HL-60 (cell line): ENCODE measurements at regions not wholly inside any gene's neighbourhood (a gene's known extent, or its start where the extent isn't known, plus 50 kb on each side); places are given as distances from the start of the nearest gene placed in this dataset.
"Not testable (repeated sequence)": the region's sequence is repeated elsewhere in the genome, so short reads cannot be mapped to it uniquely, and the experiment has no call there.

Experiments
- DNase-seq, 2 experiments: peaks; one replicate each; pipeline ENCODE4 v3.0.0-alpha.2; 2010 to 2020; ENCODE audit warnings: low read depth in 1 of 2, low spot score in 1 of 2
- H3K27ac ChIP-seq: fragments of 250-450 bp; sonication (Bioruptor Pico); replicated peaks from 2 replicates; pipeline ENCODE4 v1.5.1; 2020; ENCODE audit warnings: mild to moderate bottlenecking, moderate library complexity
- H3K27me3 ChIP-seq: fragments of 250-450 bp; sonication (Bioruptor Pico); 2 replicates; pipeline ENCODE4 v1.5.1; 2021; ENCODE audit warnings: mild to moderate bottlenecking, moderate library complexity; ENCODE audit not compliant: insufficient read depth, poor library complexity, severe bottlenecking
- H3K4me3 ChIP-seq: replicated peaks from 2 replicates; pipeline ENCODE4 v1.5.1; 2011; ENCODE audit warnings: mild to moderate bottlenecking, control low read depth, low read length; ENCODE audit not compliant: insufficient read depth
- CTCF ChIP-seq: IDR thresholded peaks from one replicate; pipeline ENCODE4 v1.5.1; 2011; ENCODE audit warnings: low read length, control low read depth, inconsistent platforms; ENCODE audit not compliant: insufficient read depth
- GABPA ChIP-seq: IDR thresholded peaks from 2 replicates; pipeline ENCODE4 v1.6.1; 2012; ENCODE audit warnings: low read depth
- POLR2AphosphoS5 ChIP-seq: IDR thresholded peaks from 2 replicates; pipeline ENCODE4 v1.6.1; 2012; ENCODE audit warnings: low read depth
- REST ChIP-seq: IDR thresholded peaks from 2 replicates; pipeline ENCODE4 v1.6.1; 2012; ENCODE audit warnings: low read depth; ENCODE audit not compliant: insufficient replicate concordance
- SPI1 ChIP-seq: IDR thresholded peaks from 2 replicates; pipeline ENCODE4 v1.6.1; 2012; ENCODE audit warnings: low read depth, mild to moderate bottlenecking, borderline replicate concordance

- peak; percentile 79 for TF ChIP-seq REST
- not testable (repeated sequence) for H3K27ac ChIP-seq, DNase-seq, H3K4me3 ChIP-seq, H3K27me3 ChIP-seq
These were observed 153.0 kb upstream of the LRRN1 start for GRCh38 chr3:3646103-3646844.

- TF ChIP-seq SPI1 = no peak
- TF ChIP-seq POLR2AphosphoS5 = no peak
- no peak for TF ChIP-seq CTCF
- TF ChIP-seq REST = no peak
- TF ChIP-seq GABPA = no peak
- DNase-seq = no peak
- H3K27me3 ChIP-seq = no peaks in the 10 kb centered on the region
- H3K4me3 ChIP-seq = no peak overlapping the region
- H3K27ac ChIP-seq = no peak overlapping the region
These were observed 157.3 kb upstream of the LRRN1 start for GRCh38 chr3:3641877-3642455.

GRCh38 chr3:3639078-3639477 lies 160.2 kb upstream of the LRRN1 start:
- no peak overlapping the region for H3K4me3 ChIP-seq
- H3K27ac ChIP-seq = no peak overlapping the region
- no peaks in the 10 kb centered on the region for H3K27me3 ChIP-seq
- no peak for DNase-seq
- TF ChIP-seq CTCF (no peak), GABPA (no peak), REST (no peak), POLR2AphosphoS5 (no peak), SPI1 (no peak)
